GM12864 (cell line): ENCODE measurements at regions not wholly inside any gene's neighbourhood (a gene's known extent, or its start where the extent isn't known, plus 50 kb on each side); places are given as distances from the start of the nearest gene placed in this dataset.

ENCODE experiments used
- DNase-seq: peaks from one replicate; pipeline ENCODE4 v3.0.0-alpha.2; 2011; ENCODE audit warnings: low read depth
- H3K4me3 ChIP-seq: 2 replicates; pipeline ENCODE4 v1.5.1; 2011; ENCODE audit warnings: mild to moderate bottlenecking, low read depth, low read length, control low read depth
- TF ChIP-seq, protein P1 (sequence below): IDR thresholded peaks from 2 replicates; pipeline ENCODE4 v1.5.1; 2011; ENCODE audit warnings: low read depth, mild to moderate bottlenecking, moderate library complexity, low read length, control low read depth, inconsistent platforms; ENCODE audit errors: missing control alignments

DNA sequence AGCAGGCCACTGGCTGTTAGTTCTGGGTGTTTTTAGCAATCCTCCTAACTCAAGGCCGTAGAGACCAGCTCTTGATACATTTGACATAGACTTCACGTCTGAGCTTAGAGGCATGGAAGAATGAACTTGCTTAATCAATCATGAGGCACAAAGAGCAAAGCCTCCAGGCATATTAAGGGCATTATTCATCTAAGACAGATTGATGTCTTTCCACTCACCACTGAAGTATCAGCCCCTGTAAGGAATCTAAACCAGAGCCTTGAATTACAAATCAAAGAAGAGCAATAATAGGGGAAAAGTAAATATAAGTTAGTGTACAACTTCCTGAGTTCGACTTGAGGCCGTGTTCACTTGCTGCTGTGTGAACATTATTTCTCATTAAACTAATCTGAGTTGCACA, 1470.7 kb downstream of the AACS start:
- no peak overlapping the region for H3K4me3 ChIP-seq
- TF ChIP-seq, protein P1, sequence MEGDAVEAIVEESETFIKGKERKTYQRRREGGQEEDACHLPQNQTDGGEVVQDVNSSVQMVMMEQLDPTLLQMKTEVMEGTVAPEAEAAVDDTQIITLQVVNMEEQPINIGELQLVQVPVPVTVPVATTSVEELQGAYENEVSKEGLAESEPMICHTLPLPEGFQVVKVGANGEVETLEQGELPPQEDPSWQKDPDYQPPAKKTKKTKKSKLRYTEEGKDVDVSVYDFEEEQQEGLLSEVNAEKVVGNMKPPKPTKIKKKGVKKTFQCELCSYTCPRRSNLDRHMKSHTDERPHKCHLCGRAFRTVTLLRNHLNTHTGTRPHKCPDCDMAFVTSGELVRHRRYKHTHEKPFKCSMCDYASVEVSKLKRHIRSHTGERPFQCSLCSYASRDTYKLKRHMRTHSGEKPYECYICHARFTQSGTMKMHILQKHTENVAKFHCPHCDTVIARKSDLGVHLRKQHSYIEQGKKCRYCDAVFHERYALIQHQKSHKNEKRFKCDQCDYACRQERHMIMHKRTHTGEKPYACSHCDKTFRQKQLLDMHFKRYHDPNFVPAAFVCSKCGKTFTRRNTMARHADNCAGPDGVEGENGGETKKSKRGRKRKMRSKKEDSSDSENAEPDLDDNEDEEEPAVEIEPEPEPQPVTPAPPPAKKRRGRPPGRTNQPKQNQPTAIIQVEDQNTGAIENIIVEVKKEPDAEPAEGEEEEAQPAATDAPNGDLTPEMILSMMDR, result no peak
- DNase-seq, result no peak

DNA sequence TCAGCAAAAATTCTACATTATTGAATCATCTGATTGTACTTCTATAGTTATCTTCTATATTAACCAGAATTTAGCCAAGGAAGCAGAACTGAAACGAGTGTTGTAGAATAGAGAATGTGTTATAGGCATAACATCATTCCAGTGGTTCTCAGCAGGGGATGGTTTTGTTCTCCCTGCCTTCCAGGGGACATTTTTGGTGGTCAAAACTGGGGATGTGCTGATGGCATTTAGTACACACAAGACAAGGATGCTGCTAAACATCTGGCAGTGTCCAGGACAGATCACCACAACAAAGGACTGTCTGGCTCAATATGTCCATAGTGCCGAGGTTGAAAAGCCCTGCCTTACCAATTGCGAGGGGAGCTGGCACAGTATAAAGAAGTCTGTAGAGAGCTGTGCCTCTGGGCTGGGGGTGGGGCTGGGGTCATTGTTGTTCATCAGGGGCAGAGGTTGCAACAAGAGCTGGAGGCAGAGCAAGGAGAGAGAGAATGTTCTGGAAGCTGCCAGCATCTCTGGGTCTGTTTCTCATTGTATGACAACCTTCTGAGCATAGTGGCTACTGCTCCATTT, 1472.8 kb downstream of the AACS start:
- DNase-seq, result no peak
- TF ChIP-seq, protein P1, result no peak
- no peak overlapping the region for H3K4me3 ChIP-seq

DNA sequence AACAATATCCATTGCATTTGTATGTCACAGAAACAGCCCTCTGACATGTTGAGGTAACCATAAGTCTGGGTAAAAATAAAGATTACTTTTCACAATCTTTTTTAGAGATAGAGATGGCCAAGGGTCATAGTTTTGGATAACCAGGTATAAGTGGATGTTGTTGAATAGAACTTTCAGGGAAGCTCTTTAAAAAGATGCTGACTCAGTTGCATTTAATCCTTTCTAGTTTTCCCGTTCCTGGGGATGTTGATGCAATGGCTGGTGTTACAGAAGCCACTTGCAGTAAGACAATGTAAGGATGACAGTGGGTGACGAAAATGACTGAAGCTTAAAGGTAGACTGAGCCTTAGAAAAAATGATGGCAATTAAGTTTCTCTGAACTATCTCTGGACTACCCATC, 1473.7 kb downstream of the AACS start:
- TF ChIP-seq, protein P1, result no peak
- no peak overlapping the region for H3K4me3 ChIP-seq
- DNase-seq, result no peak

DNA sequence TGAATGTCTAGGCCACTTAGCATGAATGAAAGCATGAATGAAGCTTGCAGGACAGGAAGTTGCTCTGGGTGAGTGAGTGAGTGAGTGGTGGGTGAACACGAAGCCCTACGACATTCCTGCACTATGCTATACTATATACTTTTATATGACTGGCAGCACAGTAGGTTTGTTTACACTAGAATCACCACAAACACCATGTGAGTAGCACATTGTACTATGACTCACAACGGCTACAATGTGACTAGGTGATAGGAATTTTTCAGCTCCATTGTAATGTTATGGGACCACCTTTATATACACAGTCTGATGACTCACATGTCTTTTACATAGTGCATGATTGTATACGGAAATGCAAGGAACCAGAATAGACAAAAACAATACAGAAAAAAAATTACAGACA, 1480.2 kb downstream of the AACS start:
- TF ChIP-seq, protein P1, result no peak
- no peak overlapping the region for H3K4me3 ChIP-seq
- no peak for DNase-seq

DNA sequence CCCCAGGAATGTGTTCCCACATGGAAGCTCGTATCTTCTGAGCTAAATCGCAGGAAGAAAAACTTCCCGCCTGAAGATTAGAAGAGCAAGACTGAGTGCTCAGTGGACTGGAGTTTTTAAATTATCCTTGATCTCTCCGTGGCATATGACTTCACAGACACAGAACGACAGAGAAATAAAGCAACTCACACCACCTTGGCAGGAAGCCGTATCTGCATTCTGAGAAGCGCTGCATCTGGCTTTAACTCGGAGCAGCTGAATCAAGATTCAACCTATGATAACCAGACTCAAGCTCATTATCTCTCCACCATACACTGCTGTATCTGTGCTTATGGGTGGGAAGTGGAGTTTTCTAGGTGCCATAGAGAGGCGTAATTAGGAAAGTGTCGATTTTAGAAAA, 1482.7 kb downstream of the AACS start:
- no peak overlapping the region for H3K4me3 ChIP-seq
- TF ChIP-seq, protein P1, result no peak
- no peak for DNase-seq

DNA sequence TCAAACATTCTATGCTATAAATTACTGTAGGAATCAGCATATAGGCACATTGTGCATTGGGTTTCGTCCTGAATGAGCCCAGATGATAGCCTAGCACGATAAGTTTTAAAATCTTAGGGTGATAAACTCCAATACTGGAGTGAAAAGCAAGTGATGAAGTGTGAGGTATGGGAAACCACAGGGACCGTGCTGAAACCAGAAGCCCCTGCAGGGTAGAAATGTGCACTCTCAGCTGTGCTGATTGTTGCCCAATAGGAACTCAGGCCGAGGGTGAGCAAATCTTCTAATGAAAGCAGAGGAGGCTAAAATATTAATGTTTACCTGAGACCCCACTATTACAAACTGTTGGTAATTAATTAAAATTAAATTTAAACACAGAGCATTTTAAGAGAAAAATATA, 1486.6 kb downstream of the AACS start:
- no peak for DNase-seq
- H3K4me3 ChIP-seq, result no peak overlapping the region
- TF ChIP-seq, protein P1, result no peak

DNA sequence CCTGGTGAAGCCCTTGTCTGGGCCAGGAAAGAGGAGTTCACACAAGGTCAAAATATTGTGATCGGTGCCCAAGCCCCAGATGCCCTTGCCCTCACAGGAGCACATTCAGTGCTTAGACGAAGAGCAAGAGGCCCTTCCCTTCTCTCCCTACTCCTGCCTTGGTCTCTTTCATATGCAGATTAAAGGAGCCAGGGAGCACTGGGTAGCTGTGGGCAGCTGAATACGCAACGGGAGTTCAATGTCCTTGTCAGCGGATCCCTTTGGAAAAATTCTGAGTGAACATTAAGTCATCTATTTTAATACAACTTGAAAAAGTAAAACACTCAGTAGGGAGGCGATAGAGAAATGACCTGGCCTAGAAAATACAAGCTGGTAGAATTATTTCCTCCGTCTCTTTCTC, 1489.4 kb downstream of the AACS start:
- TF ChIP-seq, protein P1, result no peak

More for the DNA sequence above, 1489.4 kb downstream of the AACS start:
- DNase-seq, result no peak
- H3K4me3 ChIP-seq, result no peak overlapping the region
